CD4-positive, alpha-beta T cell (primary cell): ENCODE measurements at regions not wholly inside any gene's neighbourhood (a gene's known extent, or its start where the extent isn't known, plus 50 kb on each side); places are given as distances from the start of the nearest gene placed in this dataset.

Experiments
- ATAC-seq: fragments of 200-7000 bp; cut with Tn5 transposase; one replicate; pipeline ENCODE4 v1.10.0; 2022; ENCODE audit warnings: mild to moderate bottlenecking; ENCODE audit not compliant: poor library complexity
- CTCF ChIA-PET: fragments of 350-600 bp; sonication (Branson Sonifier 250); formaldehyde crosslinking; loops from one replicate; lab custom pipeline; 2021; ENCODE audit warnings: antibody characterized with exemption, inconsistent platforms; lab: Charles Lee
- POLR2A ChIA-PET: fragments of 350-600 bp; sonication (Branson Sonifier 250); formaldehyde crosslinking; loops from one replicate; lab custom pipeline; 2021; ENCODE audit warnings: antibody characterized with exemption, inconsistent platforms; lab: Charles Lee
- DNase-seq, 14 experiments: peaks; one replicate each; pipeline ENCODE4 v3.0.0-alpha.2; 2013 to 2020; ENCODE audit warnings: mixed read lengths in 2 of 14
- H3K27ac ChIP-seq, 2 donors: one replicate each; pipeline versions ENCODE4 v1.5.1 to v1.7.0; 2013; ENCODE audit warnings: low read length in 2 of 2, low read depth in 1 of 2, mild to moderate bottlenecking in 1 of 2
- H3K27me3 ChIP-seq, 2 experiments: 1 replicate in 1 of 2; 2 replicates in 1 of 2; pipeline versions ENCODE4 v1.6.1 to v1.7.0; 2013; ENCODE audit warnings: low read length in 2 of 2, control low read depth in 1 of 2, mild to moderate bottlenecking in 1 of 2, moderate library complexity in 1 of 2; ENCODE audit not compliant: insufficient read depth in 2 of 2, control insufficient read depth in 1 of 2
- H3K36me3 ChIP-seq: one replicate; pipeline ENCODE4 v1.6.1; 2013; ENCODE audit warnings: low read length, control low read depth; ENCODE audit not compliant: insufficient read depth
- H3K4me1 ChIP-seq: one replicate; pipeline ENCODE4 v1.6.1; 2013; ENCODE audit warnings: low read length, control low read depth; ENCODE audit not compliant: insufficient read depth
- H3K4me3 ChIP-seq: one replicate; pipeline ENCODE4 v1.5.1; 2013; ENCODE audit warnings: mild to moderate bottlenecking, low read length, moderate library complexity
- H3K9me3 ChIP-seq, 2 experiments: 1 replicate in 1 of 2; 2 replicates in 1 of 2; pipeline versions ENCODE4 v1.6.1 to v1.7.0; 2013; ENCODE audit warnings: low read length in 2 of 2, mild to moderate bottlenecking in 2 of 2, control low read depth in 1 of 2, moderate library complexity in 1 of 2; ENCODE audit not compliant: control insufficient read depth in 1 of 2, insufficient read depth in 1 of 2
- H3K27ac Mint-ChIP-seq: one replicate; pipeline ENCODE4 v1.8.0; 2020; ENCODE audit warnings: mixed read lengths
- H3K27me3 Mint-ChIP-seq: one replicate; pipeline ENCODE4 v1.8.0; 2021; ENCODE audit warnings: mixed read lengths
- H3K36me3 Mint-ChIP-seq: one replicate; pipeline ENCODE4 v1.8.0; 2021; ENCODE audit warnings: low read depth, mixed read lengths
- H3K4me1 Mint-ChIP-seq: one replicate; pipeline ENCODE4 v1.8.0; 2021; ENCODE audit warnings: low read depth, mixed read lengths
- H3K4me3 Mint-ChIP-seq: one replicate; pipeline ENCODE4 v1.8.0; 2020; ENCODE audit warnings: mild to moderate bottlenecking, mixed read lengths
- H3K9me3 Mint-ChIP-seq: one replicate; pipeline ENCODE4 v1.8.0; 2020; ENCODE audit warnings: mixed read lengths
- CTCF ChIP-seq: fragments of 200-600 bp; IDR thresholded peaks from one replicate; pipeline ENCODE4 v1.8.0; 2022; ENCODE audit warnings: antibody characterized with exemption, mild to moderate bottlenecking
- intact Hi-C, 2 experiments: fragments of 100-400 bp; cut with DNase I in 1 of 2; cut with micrococcal nuclease in 1 of 2; formaldehyde crosslinking; loops; one replicate each; pipeline versions ENCODE4 v1.15.1 to v1.9.0; 2023 to 2025; cut with DNase I, micrococcal nuclease

- DNase-seq (no peak), ATAC-seq (no peak)
- Histone ChIP-seq H3K27ac (no peak overlapping the region), H3K4me1 (no peaks in the 10 kb centered on the region), H3K9me3 (peaks cover 0 to 8% of the 10 kb centered on the region in 2 experiments), H3K4me3 (no peak overlapping the region), H3K27me3 (no peaks in the 10 kb centered on the region), H3K36me3 (no peaks in the 10 kb centered on the region)
- ChIA-PET POLR2A (no interaction called here), CTCF (no interaction called here)
- Mint-ChIP-seq H3K4me1 (no peaks in the 10 kb centered on the region), H3K9me3 (peaks cover 5% of the 10 kb centered on the region), H3K4me3 (no peak overlapping the region), H3K27ac (no peak overlapping the region), H3K36me3 (no peaks in the 10 kb centered on the region), H3K27me3 (no peaks in the 10 kb centered on the region)
- TF ChIP-seq CTCF: no peak
- intact Hi-C loops: no loop called here
Observed at GRCh38 chr4:18813771-18814170, 792.2 kb upstream of the LCORL start.

DNA sequence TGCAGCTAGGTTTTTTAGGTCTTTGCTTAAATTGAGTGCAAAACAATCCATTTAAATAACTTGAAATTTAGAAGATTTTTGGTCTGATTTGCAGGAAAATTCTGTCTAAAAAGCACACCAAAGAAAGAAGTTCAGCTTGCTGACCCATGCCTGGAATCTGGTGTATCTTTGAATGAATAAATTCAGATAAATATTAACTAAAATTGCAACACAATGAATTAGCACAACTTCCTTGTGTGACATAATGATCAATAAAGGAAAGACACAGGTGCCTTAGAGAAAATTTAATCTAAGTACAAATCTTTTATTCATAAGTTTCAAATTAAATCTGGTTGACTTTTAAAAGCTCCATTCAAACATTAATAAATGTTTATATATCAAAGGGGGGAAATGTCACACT, 791.5 kb upstream of the LCORL start:
- Mint-ChIP-seq H3K9me3 (peaks cover 5% of the 10 kb centered on the region), H3K27ac (no peak overlapping the region), H3K4me3 (no peak overlapping the region), H3K27me3 (no peaks in the 10 kb centered on the region), H3K4me1 (no peaks in the 10 kb centered on the region), H3K36me3 (no peaks in the 10 kb centered on the region)
- no peak for DNase-seq
- H3K36me3 ChIP-seq: no peaks in the 10 kb centered on the region
- H3K27ac ChIP-seq: no peak overlapping the region
- no peak overlapping the region for H3K4me3 ChIP-seq
- ATAC-seq: no peak
- no peaks in the 10 kb centered on the region for H3K4me1 ChIP-seq
- ChIA-PET POLR2A (no interaction called here), CTCF (no interaction called here)
- no peaks in the 10 kb centered on the region for H3K27me3 ChIP-seq
- intact Hi-C loops: no loop called here
- TF ChIP-seq CTCF: no peak
- peaks cover 0 to 8% of the 10 kb centered on the region in 2 experiments for H3K9me3 ChIP-seq

DNA sequence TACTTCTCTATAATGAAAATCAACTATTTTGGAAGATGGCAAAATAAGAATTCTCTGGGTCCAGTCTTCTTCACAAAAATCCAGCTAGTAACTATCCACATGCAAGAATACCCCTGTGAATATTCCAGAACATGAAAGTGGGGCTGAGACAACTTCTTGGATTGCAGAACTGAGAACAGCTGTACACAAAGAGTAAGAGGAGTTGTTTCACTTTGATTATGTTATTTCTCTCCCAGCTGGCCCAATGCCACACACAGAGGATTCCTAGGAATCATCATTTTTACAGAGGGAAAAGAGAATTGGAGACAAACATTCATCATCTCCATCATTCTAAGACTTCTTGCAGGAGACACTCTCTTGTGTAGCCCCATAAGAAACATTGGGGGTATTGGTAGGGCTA, 782.2 kb upstream of the LCORL start:
- peaks cover 0 to 6% of the 10 kb centered on the region in 2 experiments for H3K9me3 ChIP-seq
- H3K4me3 Mint-ChIP-seq: no peak overlapping the region
- no peak overlapping the region for H3K27ac ChIP-seq
- TF ChIP-seq CTCF: no peak
- DNase-seq: no peak
- H3K36me3 Mint-ChIP-seq: no peaks in the 10 kb centered on the region
- peaks cover 8% of the 10 kb centered on the region for H3K9me3 Mint-ChIP-seq
- no peak for ATAC-seq
- POLR2A ChIA-PET: no interaction called here
- intact Hi-C loops: no loop called here
- H3K27ac Mint-ChIP-seq: no peak overlapping the region
- H3K4me1 ChIP-seq: no peaks in the 10 kb centered on the region
- H3K4me1 Mint-ChIP-seq: no peaks in the 10 kb centered on the region
- no peak overlapping the region for H3K4me3 ChIP-seq
- no peaks in the 10 kb centered on the region for H3K27me3 ChIP-seq
- no peaks in the 10 kb centered on the region for H3K27me3 Mint-ChIP-seq
- CTCF ChIA-PET: no interaction called here
- H3K36me3 ChIP-seq: no peaks in the 10 kb centered on the region
